A673 (cell line): ENCODE measurements at regions not wholly inside any gene's neighbourhood (a gene's known extent, or its start where the extent isn't known, plus 50 kb on each side); places are given as distances from the start of the nearest gene placed in this dataset.

Experiments used
- EZH2 ChIP-seq: fragments of 200-600 bp; sonication (generic); IDR thresholded peaks from 2 replicates; pipeline ENCODE4 v1.6.1; 2017; ENCODE audit warnings: borderline replicate concordance, low read depth, mild to moderate bottlenecking, mixed read lengths, antibody characterized with exemption, low read length; ENCODE audit not compliant: poor library complexity, severe bottlenecking
- TF ChIP-seq, protein P1 (sequence below): fragments of 300-800, 200-600 bp; sonication (generic); conservative IDR thresholded peaks from 2 replicates; pipeline ENCODE4 v1.5.1; 2017; ENCODE audit warnings: low read depth, mild to moderate bottlenecking, antibody characterized with exemption, low read length, moderate library complexity, mixed read lengths

DNA sequence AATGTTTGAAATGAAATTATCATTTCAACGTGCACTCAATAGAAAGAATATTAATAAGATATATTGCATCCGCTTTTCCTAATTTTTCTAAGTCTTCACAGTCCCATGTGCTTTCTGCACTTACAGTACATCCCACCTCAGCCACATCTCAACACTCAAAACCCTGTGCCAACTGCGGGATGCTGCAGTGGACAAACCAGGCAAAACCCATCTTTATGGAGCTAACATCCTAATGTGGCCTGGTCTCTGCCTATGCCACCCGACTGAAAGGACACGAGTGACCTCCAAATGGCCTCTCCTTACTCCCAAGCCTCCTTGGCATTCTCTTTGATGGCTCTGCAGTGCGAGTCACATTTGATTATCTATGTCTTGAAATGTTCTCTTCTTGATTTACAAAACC, 57.4 kb upstream of the ADRB1 start:
- TF ChIP-seq, protein P1, sequence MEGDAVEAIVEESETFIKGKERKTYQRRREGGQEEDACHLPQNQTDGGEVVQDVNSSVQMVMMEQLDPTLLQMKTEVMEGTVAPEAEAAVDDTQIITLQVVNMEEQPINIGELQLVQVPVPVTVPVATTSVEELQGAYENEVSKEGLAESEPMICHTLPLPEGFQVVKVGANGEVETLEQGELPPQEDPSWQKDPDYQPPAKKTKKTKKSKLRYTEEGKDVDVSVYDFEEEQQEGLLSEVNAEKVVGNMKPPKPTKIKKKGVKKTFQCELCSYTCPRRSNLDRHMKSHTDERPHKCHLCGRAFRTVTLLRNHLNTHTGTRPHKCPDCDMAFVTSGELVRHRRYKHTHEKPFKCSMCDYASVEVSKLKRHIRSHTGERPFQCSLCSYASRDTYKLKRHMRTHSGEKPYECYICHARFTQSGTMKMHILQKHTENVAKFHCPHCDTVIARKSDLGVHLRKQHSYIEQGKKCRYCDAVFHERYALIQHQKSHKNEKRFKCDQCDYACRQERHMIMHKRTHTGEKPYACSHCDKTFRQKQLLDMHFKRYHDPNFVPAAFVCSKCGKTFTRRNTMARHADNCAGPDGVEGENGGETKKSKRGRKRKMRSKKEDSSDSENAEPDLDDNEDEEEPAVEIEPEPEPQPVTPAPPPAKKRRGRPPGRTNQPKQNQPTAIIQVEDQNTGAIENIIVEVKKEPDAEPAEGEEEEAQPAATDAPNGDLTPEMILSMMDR, result no peak
- no peak for TF ChIP-seq EZH2
